NK-92 treated with Interleukin-12 subunit alpha and Interleukin-12 subunit beta, amount 100 ng/mL, for 24 hours (cell line): ENCODE measurements at regions not wholly inside any gene's neighbourhood (a gene's known extent, or its start where the extent isn't known, plus 50 kb on each side); places are given as distances from the start of the nearest gene placed in this dataset.

Source experiments
- DNase-seq: peaks from one replicate; lab custom pipeline; 2025; lab: John Stamatoyannopoulos, UW

GRCh38 chr15:35596285-35596684 lies 50.3 kb upstream of the DPH6 start:
- no peak for DNase-seq

GRCh38 chr15:35602836-35603235 lies 56.9 kb upstream of the DPH6 start:
- no peak for DNase-seq

- no peak for DNase-seq
Observed at GRCh38 chr15:35603301-35603700, 57.3 kb upstream of the DPH6 start.

- no peak for DNase-seq
Observed at GRCh38 chr15:35603856-35604255, 57.9 kb upstream of the DPH6 start.

GRCh38 chr15:35605764-35606449 lies 59.9 kb upstream of the DPH6 start:
- DNase-seq: no peak

GRCh38 chr15:35606450-35606779 lies 60.5 kb upstream of the DPH6 start:
- DNase-seq: no peak

- DNase-seq: no peak
Observed at GRCh38 chr15:35616498-35617271, 70.7 kb upstream of the DPH6 start.

- no peak for DNase-seq
Observed at GRCh38 chr15:35618260-35619188, 72.6 kb upstream of the DPH6 start.

GRCh38 chr15:35622641-35623340 lies 76.8 kb upstream of the DPH6 start:
- DNase-seq: no peak

GRCh38 chr15:35624881-35625280 lies 78.9 kb upstream of the DPH6 start:
- DNase-seq: no peak

GRCh38 chr15:35626571-35627318 lies 80.8 kb upstream of the DPH6 start:
- no peak for DNase-seq

GRCh38 chr15:35627696-35628095 lies 81.7 kb upstream of the DPH6 start:
- DNase-seq: no peak

- no peak for DNase-seq
Observed at GRCh38 chr15:35629766-35630165, 83.8 kb upstream of the DPH6 start.

GRCh38 chr15:35630532-35630931 lies 84.6 kb upstream of the DPH6 start:
- no peak for DNase-seq

- no peak for DNase-seq
Observed at GRCh38 chr15:35630985-35631384, 85.0 kb upstream of the DPH6 start.

GRCh38 chr15:35633677-35634076 lies 87.7 kb upstream of the DPH6 start:
- DNase-seq: no peak

GRCh38 chr15:35646790-35647189 lies 100.8 kb upstream of the DPH6 start:
- no peak for DNase-seq

- DNase-seq: no peak
Observed at GRCh38 chr15:35647303-35647702, 101.3 kb upstream of the DPH6 start.

GRCh38 chr15:35648941-35649340 lies 103.0 kb upstream of the DPH6 start:
- DNase-seq: no peak

- DNase-seq: no peak
Observed at GRCh38 chr15:35649575-35649974, 103.6 kb upstream of the DPH6 start.

- DNase-seq: no peak
Observed at GRCh38 chr15:35654332-35654731, 108.4 kb upstream of the DPH6 start.
